ENCODE measurements at regions not wholly inside any gene's neighbourhood (a gene's known extent, or its start where the extent isn't known, plus 50 kb on each side); places are given as distances from the start of the nearest gene placed in this dataset.

GRCh38 chr2:136246086-136246669 is 128.2 kb upstream of the CXCR4 start (continued):
- TF ChIP-seq, protein P1, sequence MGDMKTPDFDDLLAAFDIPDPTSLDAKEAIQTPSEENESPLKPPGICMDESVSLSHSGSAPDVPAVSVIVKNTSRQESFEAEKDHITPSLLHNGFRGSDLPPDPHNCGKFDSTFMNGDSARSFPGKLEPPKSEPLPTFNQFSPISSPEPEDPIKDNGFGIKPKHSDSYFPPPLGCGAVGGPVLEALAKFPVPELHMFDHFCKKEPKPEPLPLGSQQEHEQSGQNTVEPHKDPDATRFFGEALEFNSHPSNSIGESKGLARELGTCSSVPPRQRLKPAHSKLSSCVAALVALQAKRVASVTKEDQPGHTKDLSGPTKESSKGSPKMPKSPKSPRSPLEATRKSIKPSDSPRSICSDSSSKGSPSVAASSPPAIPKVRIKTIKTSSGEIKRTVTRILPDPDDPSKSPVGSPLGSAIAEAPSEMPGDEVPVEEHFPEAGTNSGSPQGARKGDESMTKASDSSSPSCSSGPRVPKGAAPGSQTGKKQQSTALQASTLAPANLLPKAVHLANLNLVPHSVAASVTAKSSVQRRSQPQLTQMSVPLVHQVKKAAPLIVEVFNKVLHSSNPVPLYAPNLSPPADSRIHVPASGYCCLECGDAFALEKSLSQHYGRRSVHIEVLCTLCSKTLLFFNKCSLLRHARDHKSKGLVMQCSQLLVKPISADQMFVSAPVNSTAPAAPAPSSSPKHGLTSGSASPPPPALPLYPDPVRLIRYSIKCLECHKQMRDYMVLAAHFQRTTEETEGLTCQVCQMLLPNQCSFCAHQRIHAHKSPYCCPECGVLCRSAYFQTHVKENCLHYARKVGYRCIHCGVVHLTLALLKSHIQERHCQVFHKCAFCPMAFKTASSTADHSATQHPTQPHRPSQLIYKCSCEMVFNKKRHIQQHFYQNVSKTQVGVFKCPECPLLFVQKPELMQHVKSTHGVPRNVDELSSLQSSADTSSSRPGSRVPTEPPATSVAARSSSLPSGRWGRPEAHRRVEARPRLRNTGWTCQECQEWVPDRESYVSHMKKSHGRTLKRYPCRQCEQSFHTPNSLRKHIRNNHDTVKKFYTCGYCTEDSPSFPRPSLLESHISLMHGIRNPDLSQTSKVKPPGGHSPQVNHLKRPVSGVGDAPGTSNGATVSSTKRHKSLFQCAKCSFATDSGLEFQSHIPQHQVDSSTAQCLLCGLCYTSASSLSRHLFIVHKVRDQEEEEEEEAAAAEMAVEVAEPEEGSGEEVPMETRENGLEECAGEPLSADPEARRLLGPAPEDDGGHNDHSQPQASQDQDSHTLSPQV (IDR thresholded peaks at IDR 0.05), result peak; percentile 76; the same call in 1 of the 2 replicates
- TF ChIP-seq MEF2B (IDR thresholded peaks at IDR 0.05; ENCODE audit: partially characterized antibody, poor library complexity, severe bottlenecking) (peak; percentile 67), PAX5 (IDR thresholded peaks at IDR 0.05; ENCODE audit: borderline replicate concordance, low read depth, low read length) (peak; percentile 98), CREB1 (IDR thresholded peaks at IDR 0.05; ENCODE audit: low read depth) (no peak), FOXK2 (IDR thresholded peaks at IDR 0.05) (no peak)

GRCh38 chr2:136245211-136245610 is 127.3 kb upstream of the CXCR4 start:
- CTCF ChIA-PET, result interaction anchor here (1.1 to 2.3 kb wide), 3 partner anchors 10 to 38 kb away, joined by 4 to 13 read pairs (median 4); no protein-coding TSS in a partner anchor
- FAIRE-seq (no peak), DNase-seq (ENCODE audit: low read depth, low spot score) (no peak), ATAC-seq (no peak)
- intact Hi-C loops (cut with micrococcal nuclease; ENCODE audit: unreplicated experiment) (no loop called here), in situ Hi-C loops (cut with MboI) (no loop called here)
- H3K27ac ChIP-seq (ENCODE audit: control insufficient read depth, insufficient read depth), result no peak overlapping the region
- POLR2A ChIA-PET, result interaction anchor here (1.2 to 5.9 kb wide), 7 partner anchors 7 to 111 kb away, joined by 3 to 47 read pairs (median 8); no protein-coding TSS in a partner anchor
- H2AFZ ChIP-seq (ENCODE audit: control insufficient read depth, low read depth, low read length), result no peak overlapping the region
- RAD21 ChIA-PET (ENCODE audit: unreplicated experiment), result interaction anchor here (1.2 to 6.6 kb wide), 14 partner anchors 11 to 311 kb away, joined by 3 to 57 read pairs (median 18); no protein-coding TSS in a partner anchor
- no peaks in the 10 kb centered on the region for H4K20me1 ChIP-seq (ENCODE audit: control insufficient read depth, insufficient read depth)
- no TSS peak for BruUV-seq (replicated peaks)
- H3K4me2 ChIP-seq (ENCODE audit: control insufficient read depth, insufficient read depth), result no peak overlapping the region
- H3K9ac ChIP-seq (ENCODE audit: control insufficient read depth, insufficient read depth, low read length), result no peak overlapping the region
- no peaks in the 10 kb centered on the region; the same call in 2 of the 3 replicates for H3K9me3 ChIP-seq (replicated peaks; ENCODE audit: control insufficient read depth, insufficient read depth, low read length)
- H3K27me3 ChIP-seq (replicated peaks in 1 of 2; ENCODE audit: control insufficient read depth in 2 of 2, insufficient read depth in 2 of 2, low read length in 1 of 2), result 0 out of 4 replicates have a peak, but pooled peaks cover 0 to 2% of the 10 kb centered on the region in 2 experiments
- no peaks in the 10 kb centered on the region for H3K79me2 ChIP-seq (ENCODE audit: control insufficient read depth, insufficient read depth, low read length)
- no peaks in the 10 kb centered on the region for H3K36me3 ChIP-seq (ENCODE audit: control insufficient read depth in 2 of 2, insufficient read depth in 2 of 2, low read length in 1 of 2)
- H3K4me1 ChIP-seq (ENCODE audit: control insufficient read depth, insufficient read depth, low read length), result peaks cover 3% of the 10 kb centered on the region; the same call in 1 of the 2 replicates
- SMC1A ChIA-PET (ENCODE audit: uncharacterized antibody, unreplicated experiment), result interaction anchor here (0.7 to 6.2 kb wide), 19 partner anchors 8 to 262 kb away, joined by 3 to 57 read pairs (median 4); no protein-coding TSS in a partner anchor
- 83% methylated on average over 8 of the region's 8 CpGs for WGBS (ENCODE audit: insufficient coverage, insufficient replicate concordance, low lambda C conversion rate, missing lambda C conversion rate)
- H3K4me3 ChIP-seq, result no peak overlapping the region
- TF ChIP-seq, protein P2, sequence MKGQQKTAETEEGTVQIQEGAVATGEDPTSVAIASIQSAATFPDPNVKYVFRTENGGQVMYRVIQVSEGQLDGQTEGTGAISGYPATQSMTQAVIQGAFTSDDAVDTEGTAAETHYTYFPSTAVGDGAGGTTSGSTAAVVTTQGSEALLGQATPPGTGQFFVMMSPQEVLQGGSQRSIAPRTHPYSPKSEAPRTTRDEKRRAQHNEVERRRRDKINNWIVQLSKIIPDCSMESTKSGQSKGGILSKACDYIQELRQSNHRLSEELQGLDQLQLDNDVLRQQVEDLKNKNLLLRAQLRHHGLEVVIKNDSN (IDR thresholded peaks at IDR 0.05; ENCODE audit: borderline replicate concordance, extremely low read length, insufficient read depth, low read depth, low read length), result no peak
- no peak for TF ChIP-seq HDAC2 (IDR thresholded peaks at IDR 0.05)
- no peak for TF ChIP-seq ZBTB40 (IDR thresholded peaks at IDR 0.05; ENCODE audit: borderline replicate concordance)
- TF ChIP-seq PAX5 (IDR thresholded peaks at IDR 0.05; ENCODE audit: borderline replicate concordance, low read depth, low read length), result no peak
- no peak for TF ChIP-seq YBX1 (IDR thresholded peaks at IDR 0.05)

All from GM12878 (cell line).